Endothelial cell of umbilical vein (primary cell): ENCODE measurements at regions not wholly inside any gene's neighbourhood (a gene's known extent, or its start where the extent isn't known, plus 50 kb on each side); places are given as distances from the start of the nearest gene placed in this dataset.
"Not testable (repeated sequence)": the region's sequence is repeated elsewhere in the genome, so short reads cannot be mapped to it uniquely, and the experiment has no call there.

Experiments
- BruUV-seq: library from RNA; stranded (reverse); fragments of 400-500 nt; replicated peaks from 2 replicates; lab custom pipeline; 2021; lab: Mats Ljungman, UMichigan
- CTCF ChIA-PET: fragments of 300-600, 350-600 bp; sonication (Branson Sonifier 250); formaldehyde crosslinking; loops from one replicate; lab custom pipeline; 2021; ENCODE audit warnings: antibody characterized with exemption, inconsistent platforms; lab: Charles Lee
- POLR2A ChIA-PET: fragments of 300-600, 350-600 bp; sonication (Branson Sonifier 250); formaldehyde crosslinking; loops from one replicate; lab custom pipeline; 2021; ENCODE audit warnings: antibody characterized with exemption, inconsistent platforms; lab: Charles Lee
- DNase-seq: peaks from one replicate; pipeline ENCODE4 v3.0.0-alpha.2; 2011; ENCODE audit warnings: low read depth, low spot score
- FAIRE-seq: peaks from 2 replicates; lab custom pipeline; 2011; peaks lifted over from hg19 to GRCh38; lab: Jason Lieb, UNC
- H2AFZ ChIP-seq: 2 replicates; pipeline ENCODE4 v1.6.0; 2012; ENCODE audit warnings: low read depth, low read length, control low read depth, inconsistent platforms
- H3K27ac ChIP-seq: 2 replicates; pipeline ENCODE4 v1.5.1; 2011; ENCODE audit warnings: low read depth, mild to moderate bottlenecking, control low read depth, low read length, moderate library complexity; ENCODE audit not compliant: insufficient read depth
- H3K27me3 ChIP-seq, 2 experiments: 2 replicates each; pipeline versions ENCODE4 v1.6.0 to v1.6.1; 2011; ENCODE audit warnings: low read length in 2 of 2, mixed read lengths in 1 of 2; ENCODE audit not compliant: control insufficient read depth in 2 of 2, insufficient read depth in 2 of 2
- H3K36me3 ChIP-seq, 2 experiments: 2 replicates in 1 of 2; 3 replicates in 1 of 2; pipeline ENCODE4 v1.5.1; 2011; ENCODE audit warnings: low read length in 2 of 2, mild to moderate bottlenecking in 1 of 2, moderate library complexity in 1 of 2; ENCODE audit not compliant: control insufficient read depth in 2 of 2, insufficient read depth in 2 of 2; ENCODE audit errors: extremely low read depth in 1 of 2
- H3K4me1 ChIP-seq: 3 replicates; pipeline ENCODE4 v1.5.1; 2011; ENCODE audit warnings: mild to moderate bottlenecking, low read length; ENCODE audit not compliant: control insufficient read depth, insufficient read depth; ENCODE audit errors: extremely low read depth
- H3K4me2 ChIP-seq: 2 replicates; pipeline ENCODE4 v1.6.1; 2011; ENCODE audit warnings: low read length, control low read depth, mixed read lengths; ENCODE audit not compliant: insufficient read depth
- H3K4me3 ChIP-seq, 3 experiments: fragments of 200-600 bp in 1 of 3; sonication (generic), shearing (Covaris generic) in 1 of 3; replicated peaks in 1 of 3; 2 replicates each; pipeline ENCODE4 v1.5.1; 2011 to 2016; ENCODE audit warnings: control low read depth in 3 of 3, low read length in 3 of 3, mild to moderate bottlenecking in 2 of 3, inconsistent platforms in 1 of 3, low read depth in 1 of 3, moderate library complexity in 1 of 3; ENCODE audit not compliant: insufficient read depth in 1 of 3
- H3K79me2 ChIP-seq: 2 replicates; pipeline ENCODE4 v1.6.0; 2012; ENCODE audit warnings: low read length, inconsistent platforms; ENCODE audit not compliant: control insufficient read depth, insufficient read depth
- H3K9ac ChIP-seq: replicated peaks from 2 replicates; pipeline ENCODE3; 2011; ENCODE audit warnings: low read length, control low read depth; ENCODE audit not compliant: insufficient read depth; ENCODE audit errors: extremely low read depth
- H3K9me1 ChIP-seq: replicated peaks from 3 replicates; pipeline ENCODE4 v1.6.0; 2011; ENCODE audit warnings: mild to moderate bottlenecking, low read length; ENCODE audit not compliant: control insufficient read depth, insufficient read depth; ENCODE audit errors: extremely low read depth
- H3K9me3 ChIP-seq: replicated peaks from 2 replicates; pipeline ENCODE4 v1.5.1; 2012; ENCODE audit warnings: low read length, inconsistent platforms; ENCODE audit not compliant: control insufficient read depth, insufficient read depth
- H4K20me1 ChIP-seq: replicated peaks from 2 replicates; pipeline ENCODE3; 2011; ENCODE audit warnings: mild to moderate bottlenecking, low read length; ENCODE audit not compliant: control insufficient read depth, insufficient read depth; ENCODE audit errors: extremely low read depth
- EZH2 ChIP-seq: IDR thresholded peaks from 2 replicates; pipeline ENCODE4 v1.6.1; 2012; ENCODE audit warnings: borderline replicate concordance, low read depth, mild to moderate bottlenecking, moderate library complexity, low read length, inconsistent platforms; ENCODE audit not compliant: severe bottlenecking
- FOS ChIP-seq: IDR thresholded peaks from 2 replicates; pipeline ENCODE4 v1.6.1; 2011; ENCODE audit warnings: mild to moderate bottlenecking, low read length, moderate library complexity, borderline replicate concordance; ENCODE audit not compliant: insufficient read depth
- GATA2 ChIP-seq: IDR thresholded peaks from 2 replicates; pipeline ENCODE4 v1.7.0; 2011; ENCODE audit warnings: low read depth, mild to moderate bottlenecking, moderate library complexity, mixed read lengths, low read length; ENCODE audit not compliant: insufficient read length, insufficient read depth
- JUN ChIP-seq: IDR thresholded peaks from 2 replicates; pipeline ENCODE4 v1.6.1; 2011; ENCODE audit warnings: borderline replicate concordance, low read depth; ENCODE audit not compliant: insufficient read length, insufficient read depth
- MAX ChIP-seq: IDR thresholded peaks from 2 replicates; pipeline ENCODE4 v1.6.1; 2011; ENCODE audit not compliant: insufficient read depth, insufficient read length
- MYC ChIP-seq: IDR thresholded peaks from one replicate; pipeline ENCODE4 v1.6.1; 2011; ENCODE audit warnings: mild to moderate bottlenecking, low read depth, low read length
- POLR2A ChIP-seq: IDR thresholded peaks from 2 replicates; pipeline ENCODE4 v1.6.1; 2012; ENCODE audit warnings: low read depth, mild to moderate bottlenecking, control low read depth, low read length
- POLR2AphosphoS5 ChIP-seq: IDR thresholded peaks from 2 replicates; pipeline ENCODE4 v1.6.1; 2012; ENCODE audit warnings: low read depth, mild to moderate bottlenecking, control low read depth, low read length, moderate library complexity; ENCODE audit not compliant: insufficient read depth
- dilution Hi-C: fragments of 300-500 bp; cut with MboI; formaldehyde crosslinking; loops from one replicate; pipeline ENCODE4 v1.15.0; 2019; ENCODE audit warnings: low sequenced_read_pairs; ENCODE audit not compliant: extremely low pct_ligation_motif_present
- intact Hi-C: fragments of 100-400 bp; cut with micrococcal nuclease; formaldehyde crosslinking; loops from one replicate; pipeline ENCODE4 v1.10.0; 2022

- H3K4me3 ChIP-seq: no peak overlapping the region
- ChIA-PET POLR2A (no interaction called here), CTCF (no interaction called here)
- dilution Hi-C loops: no loop called here
- intact Hi-C loops: no loop called here
- H3K36me3 ChIP-seq: no peaks in the 10 kb centered on the region
- no TSS peak for BruUV-seq
- H3K9me1 ChIP-seq: no peaks in the 10 kb centered on the region
- no peak overlapping the region for H2AFZ ChIP-seq
- no peak overlapping the region for H3K9ac ChIP-seq
- H4K20me1 ChIP-seq: no peaks in the 10 kb centered on the region
- H3K27me3 ChIP-seq: no peaks in the 10 kb centered on the region
- no peak overlapping the region for H3K4me2 ChIP-seq
- DNase-seq (no peak), FAIRE-seq (no peak)
- no peaks in the 10 kb centered on the region for H3K79me2 ChIP-seq
- TF ChIP-seq POLR2AphosphoS5 (no peak), POLR2A (no peak), JUN (no peak), FOS (no peak), MAX (no peak), MYC (no peak), EZH2 (no peak)
- H3K9me3 ChIP-seq: no peaks in the 10 kb centered on the region
- H3K27ac ChIP-seq: no peak overlapping the region
- H3K4me1 ChIP-seq: no peaks in the 10 kb centered on the region
Observed at GRCh38 chr12:58671196-58671595, 249.1 kb downstream of the LRIG3 start.

GRCh38 chr12:58673021-58673420 is 247.3 kb downstream of the LRIG3 start:
- ChIA-PET POLR2A (no interaction called here), CTCF (interaction anchor here (1.1 kb wide), 1 partner anchor 133 kb away, joined by 3 read pairs; no protein-coding TSS in a partner anchor)
- Histone ChIP-seq H3K36me3 (no peaks in the 10 kb centered on the region), H3K4me1 (no peaks in the 10 kb centered on the region), H3K79me2 (no peaks in the 10 kb centered on the region), H3K4me3 (no peak overlapping the region), H3K9ac (no peak overlapping the region), H3K4me2 (no peak overlapping the region), H3K27me3 (no peaks in the 10 kb centered on the region), H3K9me3 (no peaks in the 10 kb centered on the region), H4K20me1 (no peaks in the 10 kb centered on the region), H3K9me1 (no peaks in the 10 kb centered on the region), H2AFZ (no peak overlapping the region), H3K27ac (no peak overlapping the region)
- TF ChIP-seq POLR2AphosphoS5 (no peak), EZH2 (no peak), GATA2 (no peak)
- FAIRE-seq: no peak
- no TSS peak for BruUV-seq
- no peak for DNase-seq
- intact Hi-C loops (no loop called here), dilution Hi-C loops (no loop called here)

GRCh38 chr12:58677833-58678232 is 242.5 kb downstream of the LRIG3 start:
- FAIRE-seq, H3K9me1 ChIP-seq, H3K9me3 ChIP-seq, DNase-seq, H3K4me2 ChIP-seq, intact Hi-C loops, BruUV-seq, H3K36me3 ChIP-seq, H3K4me1 ChIP-seq, H3K27me3 ChIP-seq, POLR2A ChIA-PET, CTCF ChIA-PET, H3K27ac ChIP-seq, H3K9ac ChIP-seq, H4K20me1 ChIP-seq, H3K79me2 ChIP-seq, H3K4me3 ChIP-seq, dilution Hi-C loops, H2AFZ ChIP-seq: not testable (repeated sequence)
